A549 (cell line): ENCODE measurements at regions not wholly inside any gene's neighbourhood (a gene's known extent, or its start where the extent isn't known, plus 50 kb on each side); places are given as distances from the start of the nearest gene placed in this dataset.

Source experiments
- ATAC-seq, 2 experiments: fragments of 200-7000 bp in 1 of 2; fragments of >200 bp in 1 of 2; cut with Nextera tagmentation in 1 of 2; cut with Tn5 transposase in 1 of 2; 3 replicates each; pipeline versions ENCODE4 v1.8.0 to v1.9.1; 2018 to 2020; ENCODE audit warnings: mild to moderate bottlenecking in 1 of 2, moderate library complexity in 1 of 2
- CTCF ChIA-PET: fragments of 300-600 bp; sonication (Branson Sonifier 250); formaldehyde crosslinking; extraction: SDS; loops from one replicate; lab custom pipeline; 2021; ENCODE audit warnings: antibody characterized with exemption, inconsistent platforms; lab: Yijun Ruan, JAX
- POLR2A ChIA-PET: fragments of 350-600 bp; formaldehyde crosslinking; extraction: SDS; loops from one replicate; lab custom pipeline; 2021; ENCODE audit warnings: antibody characterized with exemption, inconsistent platforms; lab: Yijun Ruan, JAX
- DNase-seq, 2 experiments: peaks; one replicate each; pipeline versions ENCODE4 v3.0.0 to v3.0.0-alpha.2; 2011 to 2016; ENCODE audit warnings: low read depth in 1 of 2, low spot score in 1 of 2
- FAIRE-seq: peaks from 2 replicates; lab custom pipeline; 2011; peaks lifted over from hg19 to GRCh38; lab: Jason Lieb, UNC
- H3K27ac ChIP-seq, 2 experiments: fragments of >200 bp; sonication (Bioruptor Twin); formaldehyde crosslinking; 3 replicates each; pipeline ENCODE4 v1.5.1; 2016 to 2017
- H3K4me1 ChIP-seq: fragments of >200 bp; sonication (Bioruptor Twin); formaldehyde crosslinking; 3 replicates; pipeline ENCODE4 v1.6.1; 2016
- H3K4me2 ChIP-seq: fragments of >200 bp; sonication (Bioruptor Twin); formaldehyde crosslinking; 3 replicates; pipeline ENCODE4 v1.6.1; 2016
- H3K4me3 ChIP-seq: fragments of >200 bp; sonication (Bioruptor Twin); formaldehyde crosslinking; 3 replicates; pipeline ENCODE4 v1.5.1; 2016
- H3K9me3 ChIP-seq: fragments of >200 bp; sonication (Bioruptor Twin); formaldehyde crosslinking; 3 replicates; pipeline ENCODE4 v1.6.1; 2016
- ATOH8 ChIP-seq: fragments of 250-450 bp; sonication (Bioruptor Pico); IDR thresholded peaks from 2 replicates; pipeline ENCODE4 v1.5.0; 2020; ENCODE audit warnings: low read depth, mild to moderate bottlenecking, moderate library complexity
- CHD2 ChIP-seq: fragments of 150-350 bp; IDR thresholded peaks from 2 replicates; pipeline ENCODE4 v1.6.1; 2014; ENCODE audit warnings: low read length; ENCODE audit not compliant: partially characterized antibody
- EHF ChIP-seq: fragments of 250-450 bp; sonication (Bioruptor Pico); IDR thresholded peaks from 2 replicates; pipeline ENCODE4 v1.5.0; 2020; ENCODE audit warnings: mild to moderate bottlenecking
- ELK1 ChIP-seq: fragments of 150-350 bp; IDR thresholded peaks from 2 replicates; pipeline ENCODE4 v1.6.1; 2014; ENCODE audit warnings: low read depth, mild to moderate bottlenecking, low read length
- ESRRA ChIP-seq: fragments of 150-350 bp; IDR thresholded peaks from 2 replicates; pipeline ENCODE4 v1.6.1; 2014; ENCODE audit warnings: mild to moderate bottlenecking, low read length, borderline replicate concordance
- FOSL2 ChIP-seq, 2 experiments: fragments of 450-650 bp in 1 of 2; fragments of >200 bp in 1 of 2; sonication (Bioruptor Twin) in 1 of 2; formaldehyde crosslinking; IDR thresholded peaks; 2 replicates each; pipeline versions ENCODE4 v1.5.0 to v1.6.1; 2016 to 2020; ENCODE audit warnings: mild to moderate bottlenecking in 1 of 2, moderate library complexity in 1 of 2
- GATA3 ChIP-seq: IDR thresholded peaks from 2 replicates; pipeline ENCODE4 v1.6.1; 2012; ENCODE audit warnings: borderline replicate concordance
- HES2 ChIP-seq: fragments of >200 bp; sonication (Bioruptor Twin); formaldehyde crosslinking; IDR thresholded peaks from 2 replicates; pipeline ENCODE4 v1.6.1; 2016
- HOXA7 ChIP-seq: fragments of 250-450 bp; sonication (Bioruptor Pico); IDR thresholded peaks from 2 replicates; pipeline ENCODE4 v1.5.0; 2020; ENCODE audit warnings: mild to moderate bottlenecking, moderate library complexity
- MAFK ChIP-seq: fragments of 450-650 bp; IDR thresholded peaks from 2 replicates; pipeline ENCODE4 v1.6.1; 2014; ENCODE audit not compliant: partially characterized antibody
- NFE2L2 ChIP-seq: fragments of 150-350 bp; conservative IDR thresholded peaks from 2 replicates; pipeline ENCODE4 v1.6.1; 2014; ENCODE audit warnings: low read length
- NPAS2 ChIP-seq: fragments of 250-450 bp; sonication (Bioruptor Pico); IDR thresholded peaks from 2 replicates; pipeline ENCODE4 v1.8.0; 2022; ENCODE audit warnings: mild to moderate bottlenecking, moderate library complexity, borderline replicate concordance
- NR3C1 ChIP-seq: fragments of >200 bp; sonication (Bioruptor Twin); formaldehyde crosslinking; IDR thresholded peaks from 3 replicates; pipeline ENCODE4 v1.6.1; 2017
- PHF8 ChIP-seq: fragments of 200-600 bp; sonication (generic); IDR thresholded peaks from 2 replicates; pipeline ENCODE4 v1.6.1; 2016; ENCODE audit warnings: low read depth, mild to moderate bottlenecking, antibody characterized with exemption, moderate library complexity, borderline replicate concordance
- POLR2A ChIP-seq: IDR thresholded peaks from 2 replicates; pipeline ENCODE4 v1.6.1; 2012; ENCODE audit warnings: mild to moderate bottlenecking, low read length
- WGBS: methylation state at CpG from one replicate; pipeline ENCODE4 v1.1.6; 2017; ENCODE audit errors: missing lambda C conversion rate; 5-methylcytosine and 5-hydroxymethylcytosine counted together

GRCh38 chr10:113420057-113420732, 132.7 kb upstream of the HABP2 start:
- H3K4me1 ChIP-seq, result peaks cover 1% of the 10 kb centered on the region
- DNase-seq, result no peak
- no peak for TF ChIP-seq HES2
- FAIRE-seq, result no peak
- H3K9me3 ChIP-seq, result peaks cover 31% of the 10 kb centered on the region
- ATAC-seq, result no peak
- ChIA-PET POLR2A (no interaction called here), CTCF (no interaction called here)
- H3K4me2 ChIP-seq, result no peak overlapping the region
- H3K27ac ChIP-seq, result no peak overlapping the region
- 5% methylated on average over 2 of the region's 2 CpGs for WGBS
- H3K4me3 ChIP-seq, result no peak overlapping the region

GRCh38 chr10:113420733-113421675, 131.8 kb upstream of the HABP2 start:
- ChIA-PET CTCF (no interaction called here), POLR2A (no interaction called here)
- ATAC-seq (no peak), DNase-seq (no peak), FAIRE-seq (no peak)
- Histone ChIP-seq H3K9me3 (peaks cover 31% of the 10 kb centered on the region), H3K4me3 (no peak overlapping the region), H3K27ac (no peak overlapping the region), H3K4me1 (peaks cover 9% of the 10 kb centered on the region), H3K4me2 (no peak overlapping the region)
- no peak for TF ChIP-seq CHD2
- no peak for TF ChIP-seq ELK1
- TF ChIP-seq HOXA7 (CRISPR knock-in tag), result no peak
- no peak for TF ChIP-seq POLR2A
- TF ChIP-seq PHF8, result no peak
- no peak for TF ChIP-seq NPAS2 (CRISPR knock-in tag)
- 41% methylated on average over 9 of the region's 9 CpGs for WGBS

- 65% methylated on average over 2 of the region's 2 CpGs for WGBS
- FAIRE-seq (no peak), ATAC-seq (no peak), DNase-seq (no peak)
- H3K4me2 ChIP-seq, result no peak overlapping the region
- no peak overlapping the region for H3K27ac ChIP-seq
- H3K9me3 ChIP-seq, result peaks cover 31% of the 10 kb centered on the region
- no peak overlapping the region for H3K4me3 ChIP-seq
- POLR2A ChIA-PET, result no interaction called here
- TF ChIP-seq FOSL2 (IDR thresholded peaks at IDR 0.05), result no peak
- no peak for TF ChIP-seq FOSL2 (CRISPR knock-in tag; IDR thresholded peaks at IDR 0.05)
- no peak for TF ChIP-seq ESRRA
- TF ChIP-seq NR3C1, result no peak
- TF ChIP-seq HOXA7 (CRISPR knock-in tag), result no peak
- no peak for TF ChIP-seq EHF (CRISPR knock-in tag)
- no peak for TF ChIP-seq GATA3
- no peak for TF ChIP-seq MAFK
- TF ChIP-seq HES2, result no peak
- TF ChIP-seq NFE2L2, result no peak
- TF ChIP-seq ATOH8 (CRISPR knock-in tag), result no peak
- TF ChIP-seq, all 56 proteins: peak for 0
- CTCF ChIA-PET, result no interaction called here
- H3K4me1 ChIP-seq, result peaks cover 12% of the 10 kb centered on the region
These were observed 130.5 kb upstream of the HABP2 start for GRCh38 chr10:113422371-113422770.
